Upper lobe of right lung (tissue), 1 donor: ENCODE measurements at regions not wholly inside any gene's neighbourhood (a gene's known extent, or its start where the extent isn't known, plus 50 kb on each side); places are given as distances from the start of the nearest gene placed in this dataset.
"Not testable (repeated sequence)": the region's sequence is repeated elsewhere in the genome, so short reads cannot be mapped to it uniquely, and the experiment has no call there.

ENCODE experiments used
- ATAC-seq: fragments of 200-7000 bp; cut with Tn5 transposase; one replicate; pipeline ENCODE4 v1.9.1; 2020; ENCODE audit warnings: mild to moderate bottlenecking, moderate library complexity
- DNase-seq: peaks from one replicate; pipeline ENCODE4 v3.0.0-alpha.2; 2020
- H3K27ac ChIP-seq: fragments of 200-600 bp; one replicate; pipeline ENCODE4 v1.8.0; 2022
- H3K27me3 ChIP-seq: fragments of 200-600 bp; one replicate; pipeline ENCODE4 v1.8.0; 2022; ENCODE audit warnings: mild to moderate bottlenecking
- H3K36me3 ChIP-seq: fragments of 200-600 bp; one replicate; pipeline ENCODE4 v1.8.0; 2022
- H3K4me1 ChIP-seq: fragments of 200-600 bp; one replicate; pipeline ENCODE4 v1.8.0; 2022
- H3K4me3 ChIP-seq: fragments of 200-600 bp; one replicate; pipeline ENCODE4 v1.8.0; 2022; ENCODE audit warnings: mild to moderate bottlenecking
- H3K9me3 ChIP-seq: fragments of 200-600 bp; one replicate; pipeline ENCODE4 v1.8.0; 2022
- intact Hi-C: fragments of 100-400 bp; cut with DNase I; formaldehyde crosslinking; loops from one replicate; pipeline ENCODE4 v1.11.0; 2022
- TF ChIP-seq, protein P1 (sequence below): fragments of 200-600 bp; IDR thresholded peaks from one replicate; pipeline ENCODE4 v1.8.0; 2022; ENCODE audit warnings: antibody characterized with exemption
- donor health status: DM: no; HTN: yes; CAD: no; lungs with severe emphysema.

DNA sequence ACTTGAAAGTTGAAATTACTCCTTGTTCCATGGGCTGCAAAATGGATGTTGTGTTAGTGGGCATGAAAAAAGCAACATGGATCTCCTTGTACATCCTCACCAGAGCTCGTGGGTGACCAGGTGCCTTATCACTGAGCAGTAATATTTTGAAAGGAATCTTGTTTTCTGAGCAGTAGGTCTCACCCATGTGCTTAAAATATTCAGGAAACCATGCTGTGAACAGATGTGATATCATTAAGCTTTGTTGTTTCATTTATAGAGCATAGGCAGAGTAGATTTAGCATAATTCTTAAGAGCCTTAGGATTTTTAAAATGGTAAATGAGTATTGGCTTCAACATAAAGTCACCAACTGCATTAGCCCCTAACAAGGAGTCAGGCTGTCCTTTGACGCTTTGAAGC is 316.6 kb downstream of the TYW1 start:
- TF ChIP-seq, protein P1, sequence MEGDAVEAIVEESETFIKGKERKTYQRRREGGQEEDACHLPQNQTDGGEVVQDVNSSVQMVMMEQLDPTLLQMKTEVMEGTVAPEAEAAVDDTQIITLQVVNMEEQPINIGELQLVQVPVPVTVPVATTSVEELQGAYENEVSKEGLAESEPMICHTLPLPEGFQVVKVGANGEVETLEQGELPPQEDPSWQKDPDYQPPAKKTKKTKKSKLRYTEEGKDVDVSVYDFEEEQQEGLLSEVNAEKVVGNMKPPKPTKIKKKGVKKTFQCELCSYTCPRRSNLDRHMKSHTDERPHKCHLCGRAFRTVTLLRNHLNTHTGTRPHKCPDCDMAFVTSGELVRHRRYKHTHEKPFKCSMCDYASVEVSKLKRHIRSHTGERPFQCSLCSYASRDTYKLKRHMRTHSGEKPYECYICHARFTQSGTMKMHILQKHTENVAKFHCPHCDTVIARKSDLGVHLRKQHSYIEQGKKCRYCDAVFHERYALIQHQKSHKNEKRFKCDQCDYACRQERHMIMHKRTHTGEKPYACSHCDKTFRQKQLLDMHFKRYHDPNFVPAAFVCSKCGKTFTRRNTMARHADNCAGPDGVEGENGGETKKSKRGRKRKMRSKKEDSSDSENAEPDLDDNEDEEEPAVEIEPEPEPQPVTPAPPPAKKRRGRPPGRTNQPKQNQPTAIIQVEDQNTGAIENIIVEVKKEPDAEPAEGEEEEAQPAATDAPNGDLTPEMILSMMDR: no peak
- no peaks in the 10 kb centered on the region for H3K27me3 ChIP-seq
- no peak for DNase-seq
- intact Hi-C loops: no loop called here
- H3K27ac ChIP-seq: no peak overlapping the region
- H3K9me3 ChIP-seq: no peaks in the 10 kb centered on the region
- no peak for ATAC-seq
- H3K36me3 ChIP-seq: peaks cover 92% of the 10 kb centered on the region
- H3K4me1 ChIP-seq: no peaks in the 10 kb centered on the region
- no peak overlapping the region for H3K4me3 ChIP-seq

DNA sequence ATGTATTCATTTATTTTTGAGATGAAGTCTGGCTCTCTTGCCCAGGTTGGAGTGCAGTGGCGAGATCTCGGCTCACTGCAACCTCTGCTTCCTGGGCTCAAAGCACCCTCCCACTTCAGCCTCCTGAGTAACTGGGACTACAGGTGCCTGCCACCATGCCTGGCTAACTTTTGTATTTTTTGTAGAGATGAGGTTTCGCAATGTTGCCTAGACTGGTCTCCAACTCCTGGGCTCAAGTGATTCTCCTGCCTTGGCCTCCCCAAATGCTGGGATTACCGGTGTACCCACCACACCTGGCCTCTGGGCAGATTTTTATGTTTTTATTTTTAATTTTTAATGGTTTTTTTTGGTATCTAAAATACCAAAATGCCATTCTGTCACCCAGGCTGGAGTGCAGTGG is 320.3 kb downstream of the TYW1 start:
- H3K36me3 ChIP-seq: peaks cover 79% of the 10 kb centered on the region
- intact Hi-C loops, H3K4me3 ChIP-seq, DNase-seq, ATAC-seq, H3K9me3 ChIP-seq, H3K27ac ChIP-seq, H3K4me1 ChIP-seq, H3K27me3 ChIP-seq: not testable (repeated sequence)

DNA sequence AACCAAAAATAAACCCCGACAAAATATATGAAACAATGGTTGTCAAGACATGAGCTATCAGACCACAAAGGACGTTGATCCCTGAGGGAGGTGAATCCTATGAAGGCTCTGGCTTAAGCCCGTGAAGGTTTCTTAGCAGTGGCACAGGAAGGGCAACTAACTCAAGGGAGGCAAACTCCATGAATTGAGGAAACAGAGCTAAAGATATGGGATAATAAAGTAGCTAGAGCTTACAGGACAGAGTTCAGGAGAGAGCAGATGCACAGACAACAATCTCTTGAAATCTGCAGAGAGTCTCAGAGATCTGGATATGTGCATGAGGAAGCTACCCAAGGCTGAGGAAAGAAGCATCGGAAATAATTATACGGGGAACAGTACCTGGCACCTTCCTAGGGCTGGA is 331.6 kb downstream of the TYW1 start:
- ATAC-seq, DNase-seq, H3K36me3 ChIP-seq, intact Hi-C loops, H3K9me3 ChIP-seq, H3K27ac ChIP-seq, H3K4me1 ChIP-seq, H3K27me3 ChIP-seq, H3K4me3 ChIP-seq: not testable (repeated sequence)

DNA sequence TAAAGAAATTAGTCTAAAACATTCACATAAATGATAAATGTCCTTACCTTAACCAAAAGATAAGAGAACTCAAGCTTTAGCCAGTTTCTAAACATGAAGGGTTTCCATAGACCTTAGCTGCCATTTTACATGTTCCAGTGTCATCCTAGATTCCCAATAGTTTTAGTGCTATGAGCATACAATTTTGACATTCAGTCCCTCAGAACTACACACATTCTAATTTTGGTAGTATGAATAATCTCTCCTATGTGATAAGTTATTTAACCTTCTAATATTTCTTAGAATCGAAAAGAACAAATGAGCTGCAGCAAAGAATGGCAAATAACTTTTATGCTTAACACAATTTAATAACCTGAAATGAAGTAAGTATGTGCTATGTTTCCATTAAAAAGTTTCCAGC is 338.5 kb downstream of the TYW1 start:
- H3K27ac ChIP-seq, intact Hi-C loops, H3K27me3 ChIP-seq, H3K9me3 ChIP-seq, H3K36me3 ChIP-seq, ATAC-seq, DNase-seq, H3K4me3 ChIP-seq, H3K4me1 ChIP-seq: not testable (repeated sequence)

DNA sequence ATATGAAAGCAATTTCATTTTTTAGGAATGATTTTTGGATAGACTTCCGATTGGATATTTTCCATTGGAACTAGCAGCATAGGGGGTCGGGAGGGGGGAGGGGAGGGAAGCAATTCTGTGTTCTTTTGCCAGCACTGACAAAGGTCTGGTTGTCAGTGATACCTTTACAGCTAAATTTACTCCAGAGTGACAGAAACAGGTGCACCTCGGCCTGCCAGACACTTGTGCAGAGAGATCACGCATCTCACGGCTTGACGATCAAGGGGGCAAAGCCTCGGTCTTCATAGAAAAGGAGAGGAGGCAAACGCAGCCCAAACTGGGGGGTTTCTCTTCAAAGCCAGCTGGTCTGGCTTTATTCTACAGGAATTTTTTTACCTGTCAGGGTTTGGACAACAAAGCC is 339.0 kb downstream of the TYW1 start:
- H3K27me3 ChIP-seq: not testable (repeated sequence)

DNA sequence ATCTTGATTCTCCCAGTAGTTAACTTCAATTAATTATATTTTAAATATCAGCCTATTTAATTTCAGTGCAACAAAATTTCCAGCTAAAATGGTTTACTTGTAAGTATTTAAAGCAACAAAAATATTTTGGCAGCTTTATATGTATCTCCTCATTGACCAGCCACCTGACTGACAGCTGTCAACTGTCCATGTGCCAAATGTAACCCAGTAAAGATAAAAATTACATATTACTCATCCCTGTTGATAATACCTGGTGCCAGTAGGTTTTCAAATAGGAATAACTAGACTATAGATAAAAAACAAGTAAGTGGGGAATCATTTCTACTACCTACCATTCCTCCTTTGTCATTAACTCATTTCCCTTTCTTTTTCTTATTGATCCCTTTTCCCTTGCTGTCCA is 341.9 kb downstream of the TYW1 start:
- H3K27ac ChIP-seq, DNase-seq, H3K9me3 ChIP-seq, H3K4me3 ChIP-seq, H3K27me3 ChIP-seq, ATAC-seq, H3K4me1 ChIP-seq, intact Hi-C loops, H3K36me3 ChIP-seq: not testable (repeated sequence)

More for the DNA sequence above, 339.0 kb downstream of the TYW1 start:
- H3K36me3 ChIP-seq, intact Hi-C loops, ATAC-seq, H3K27ac ChIP-seq, H3K4me1 ChIP-seq, DNase-seq, H3K9me3 ChIP-seq, H3K4me3 ChIP-seq: not testable (repeated sequence)

DNA sequence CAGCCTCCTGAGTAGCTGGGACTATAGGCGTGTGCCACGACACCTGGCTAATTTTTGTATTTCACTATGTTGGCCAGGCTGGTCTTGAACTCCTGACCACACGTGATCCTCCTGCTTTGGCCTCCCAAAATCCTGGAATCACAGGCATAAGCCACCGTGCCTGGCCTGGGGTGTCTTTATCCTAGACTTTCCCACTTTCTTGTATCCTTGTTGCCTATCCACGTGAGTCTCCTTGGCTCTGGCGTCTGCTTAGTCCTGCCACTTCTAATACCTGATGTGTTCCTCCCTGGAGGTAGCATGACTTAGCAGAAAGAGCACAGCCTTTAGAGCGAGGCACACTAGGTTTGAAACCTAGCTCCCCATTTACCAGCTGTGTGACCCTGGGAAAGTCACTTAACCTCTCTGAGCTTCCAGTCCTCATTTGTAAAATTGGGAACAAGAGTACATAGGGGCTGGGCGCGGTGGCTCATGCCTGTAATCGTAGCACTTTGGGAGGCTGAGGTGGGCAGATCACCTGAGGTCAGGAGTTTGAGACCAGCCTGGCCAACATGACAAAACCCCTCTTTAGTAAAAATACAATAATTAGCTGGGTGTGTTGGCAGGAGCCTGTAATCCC is 344.6 kb downstream of the TYW1 start:
- no peaks in the 10 kb centered on the region for H3K4me1 ChIP-seq
- no peak for DNase-seq
- peaks cover 5% of the 10 kb centered on the region for H3K36me3 ChIP-seq
- intact Hi-C loops: no loop called here
- TF ChIP-seq, protein P1: no peak
- H3K27me3 ChIP-seq: no peaks in the 10 kb centered on the region
- no peaks in the 10 kb centered on the region for H3K9me3 ChIP-seq
- no peak overlapping the region for H3K27ac ChIP-seq
- H3K4me3 ChIP-seq: no peak overlapping the region
- no peak for ATAC-seq

DNA sequence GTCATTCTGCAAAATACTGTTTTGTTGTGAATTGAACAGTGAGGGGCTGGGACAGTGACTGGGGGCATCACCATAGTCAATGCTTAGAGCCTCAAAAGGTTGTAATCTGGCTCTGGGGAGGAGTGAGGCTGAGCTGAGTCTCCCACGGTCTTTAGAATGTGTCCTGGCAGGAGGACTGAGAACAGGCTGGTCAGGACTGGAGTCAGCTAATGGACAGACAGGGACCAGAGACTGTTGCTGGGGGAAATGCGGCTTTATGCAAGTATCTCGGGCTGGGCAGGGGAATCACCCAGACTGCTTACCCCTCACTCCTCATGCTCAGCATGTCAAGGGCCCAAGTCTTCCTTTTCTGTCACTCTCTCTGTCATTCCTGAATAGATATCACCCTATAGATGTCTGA is 346.5 kb downstream of the TYW1 start:
- Histone ChIP-seq H3K27ac (no peak overlapping the region), H3K9me3 (no peaks in the 10 kb centered on the region), H3K36me3 (peaks cover 5% of the 10 kb centered on the region), H3K27me3 (no peaks in the 10 kb centered on the region), H3K4me1 (no peaks in the 10 kb centered on the region), H3K4me3 (no peak overlapping the region)
- intact Hi-C loops: no loop called here
- ATAC-seq (no peak), DNase-seq (peak; percentile 15)
- TF ChIP-seq, protein P1: no peak
